ENCODE measurements at regions not wholly inside any gene's neighbourhood (a gene's known extent, or its start where the extent isn't known, plus 50 kb on each side); places are given as distances from the start of the nearest gene placed in this dataset.
"Not testable (repeated sequence)": the region's sequence is repeated elsewhere in the genome, so short reads cannot be mapped to it uniquely, and the experiment has no call there.

DNA sequence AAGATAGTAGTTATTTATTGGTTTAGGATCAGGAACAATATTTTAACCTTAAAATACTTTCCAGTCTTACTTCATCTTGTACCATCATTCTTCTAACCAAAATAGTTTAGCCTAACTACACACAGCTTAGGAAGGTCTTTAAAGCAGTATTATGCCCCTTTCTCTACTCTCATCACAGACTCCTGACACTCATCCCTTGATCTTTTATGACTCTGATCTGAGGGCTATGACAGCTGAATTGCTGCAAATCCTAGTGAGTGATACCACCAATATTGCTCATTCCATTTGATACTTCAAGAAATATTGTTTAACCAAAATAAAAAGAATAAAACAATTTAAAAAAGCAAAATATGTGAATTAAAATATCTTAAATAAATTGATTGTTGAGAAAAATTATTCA, 746.6 kb upstream of the ACO1 start:
- no peak for DNase-seq

DNA sequence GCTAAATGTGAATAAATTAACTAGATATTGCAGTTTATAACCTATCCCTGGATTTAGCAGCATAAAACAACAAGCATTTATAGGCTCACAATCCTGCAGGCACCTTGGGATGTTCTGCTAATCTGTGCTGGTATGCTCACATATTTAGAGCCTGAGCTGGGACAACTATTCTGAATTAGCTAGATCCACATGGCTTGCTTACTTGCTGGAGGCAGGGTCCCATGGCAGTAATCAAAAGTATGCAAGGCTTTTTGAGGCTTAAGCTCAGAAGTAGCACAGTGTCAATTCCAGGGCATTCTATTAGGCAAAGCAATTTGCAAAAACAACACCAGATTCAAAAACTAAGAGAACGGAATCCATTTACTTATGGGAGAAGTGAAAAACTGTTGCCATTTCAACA, 745.0 kb upstream of the ACO1 start:
- no peak for DNase-seq

DNA sequence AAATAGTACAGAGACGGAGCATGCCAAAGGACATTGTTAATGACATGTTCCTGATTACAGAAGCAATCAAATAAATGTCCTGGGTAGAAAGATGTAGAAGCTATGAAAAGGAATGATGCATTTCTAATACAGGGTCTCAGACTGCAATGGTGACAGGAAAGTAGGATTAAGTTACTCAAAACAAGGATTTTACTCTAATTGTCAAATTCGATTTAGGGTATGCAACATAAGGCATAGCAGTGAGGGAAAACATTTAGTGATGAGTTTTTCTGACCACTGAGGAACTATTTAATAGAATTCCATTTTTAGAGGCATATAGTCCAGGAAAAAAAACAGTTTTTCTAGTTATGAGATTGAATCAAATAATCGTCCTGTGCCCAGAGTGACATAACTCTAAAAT, 715.1 kb upstream of the ACO1 start:
- no peak for DNase-seq

DNA sequence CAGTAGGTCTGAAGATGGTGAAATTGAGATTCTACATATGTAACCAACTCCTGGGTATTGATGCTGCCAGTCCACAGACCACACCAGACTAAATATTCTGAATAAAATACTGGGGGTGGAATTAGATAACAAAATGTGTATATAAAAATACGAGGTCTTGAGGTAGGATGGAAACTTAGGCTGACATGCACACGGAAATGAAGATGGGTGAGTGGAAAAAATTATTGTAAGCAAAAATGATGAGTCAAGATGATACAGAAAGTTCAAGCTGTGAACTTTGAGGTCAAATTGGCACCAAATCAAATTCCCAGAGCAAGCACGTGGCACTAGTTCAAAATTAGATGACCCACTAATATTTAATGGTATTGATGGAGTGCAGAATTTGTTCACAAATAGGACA, 713.4 kb upstream of the ACO1 start:
- no peak for DNase-seq

DNA sequence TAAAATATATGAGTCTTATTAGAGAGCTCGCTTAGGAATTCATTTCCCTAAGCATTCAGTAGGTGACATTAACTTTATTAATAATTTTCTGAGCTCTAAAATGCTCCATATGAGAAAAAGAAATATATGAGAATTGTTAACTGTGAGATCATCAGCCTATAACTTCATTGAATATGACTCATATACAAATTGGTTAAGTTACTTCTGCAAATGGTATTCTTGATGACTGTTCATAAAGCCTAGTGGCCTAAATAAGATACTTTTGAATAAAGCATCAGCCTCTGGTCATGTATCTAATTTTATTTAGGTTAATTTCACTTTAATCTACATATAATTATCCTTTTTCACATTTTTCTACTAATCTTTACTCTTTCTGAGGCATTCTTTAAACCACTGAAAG, 710.2 kb upstream of the ACO1 start:
- no peak for DNase-seq

DNA sequence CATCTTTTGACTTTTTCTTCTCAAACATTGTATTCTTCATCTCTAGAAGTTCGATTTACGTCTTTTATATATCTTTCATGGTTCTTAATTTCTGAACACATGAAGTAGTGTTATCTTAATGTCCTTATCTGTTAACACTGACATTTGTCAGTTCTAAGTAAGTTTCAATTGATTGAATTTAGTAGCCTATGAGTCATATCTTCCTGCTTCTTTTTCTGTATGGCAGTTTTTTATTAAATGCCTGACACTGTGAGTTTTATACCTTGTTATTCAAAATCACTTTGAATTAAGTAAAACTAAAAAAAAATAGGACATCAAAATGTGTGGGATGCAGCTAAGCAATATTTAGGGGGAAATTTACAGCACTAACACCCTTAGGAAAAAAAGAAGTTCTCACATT, 707.0 kb upstream of the ACO1 start:
- DNase-seq, result no peak

DNA sequence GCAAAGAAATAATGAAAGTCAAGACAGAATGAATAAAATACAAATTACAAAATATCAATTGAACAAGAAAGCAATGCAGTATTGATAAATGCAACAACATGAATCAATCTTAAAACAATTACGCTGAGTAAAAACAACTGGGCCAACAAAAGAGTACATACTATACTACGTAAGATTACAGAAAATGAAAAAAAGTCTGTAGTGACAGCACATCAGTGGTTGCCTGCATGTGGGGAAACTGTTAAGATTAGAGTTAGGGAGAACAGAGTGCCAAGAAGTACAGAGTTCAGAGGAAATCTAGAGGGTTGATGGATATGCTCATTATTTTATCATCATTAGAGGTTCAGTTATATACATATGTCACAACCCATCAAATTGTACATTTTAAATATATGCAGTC, 706.6 kb upstream of the ACO1 start:
- DNase-seq, result no peak

DNA sequence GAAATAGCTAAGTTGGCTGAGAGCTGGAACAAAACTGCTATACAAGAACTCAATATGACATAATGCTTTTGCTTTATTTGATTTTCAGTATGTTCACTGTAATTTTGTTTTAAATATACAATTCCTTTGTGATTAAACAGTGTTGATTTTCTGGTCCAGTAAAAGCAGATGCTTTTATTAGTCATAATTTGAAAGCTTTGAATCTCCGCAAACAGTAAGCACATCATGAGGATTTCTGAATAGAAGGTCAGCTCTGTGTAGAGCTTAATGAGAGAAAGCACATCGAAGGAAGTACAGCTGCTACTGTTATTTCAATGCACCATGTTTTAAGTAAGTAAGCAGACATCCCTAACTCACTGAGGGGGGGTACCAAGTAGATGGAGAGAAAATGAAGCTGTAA, 701.3 kb upstream of the ACO1 start:
- DNase-seq, result peak; percentile 6

DNA sequence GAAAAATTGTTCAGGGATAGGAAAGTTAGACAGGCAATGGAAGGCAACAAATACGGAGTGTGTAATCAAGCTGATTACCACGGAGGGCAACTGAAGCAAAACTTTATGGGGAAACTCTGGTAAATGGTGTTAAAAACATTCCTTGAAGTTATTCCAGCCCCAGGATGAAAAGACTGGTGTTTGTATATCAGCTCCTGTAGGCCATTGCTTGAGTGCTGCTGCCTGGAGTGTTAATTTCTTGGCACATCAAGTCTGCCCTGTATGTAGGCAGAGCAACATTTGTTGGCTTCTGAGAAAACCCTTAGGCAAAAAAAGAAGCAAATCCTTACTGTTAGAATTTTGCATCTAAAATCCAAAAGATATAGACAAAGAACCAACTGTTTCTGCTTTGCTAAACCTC, 686.5 kb upstream of the ACO1 start:
- DNase-seq, result no peak

DNA sequence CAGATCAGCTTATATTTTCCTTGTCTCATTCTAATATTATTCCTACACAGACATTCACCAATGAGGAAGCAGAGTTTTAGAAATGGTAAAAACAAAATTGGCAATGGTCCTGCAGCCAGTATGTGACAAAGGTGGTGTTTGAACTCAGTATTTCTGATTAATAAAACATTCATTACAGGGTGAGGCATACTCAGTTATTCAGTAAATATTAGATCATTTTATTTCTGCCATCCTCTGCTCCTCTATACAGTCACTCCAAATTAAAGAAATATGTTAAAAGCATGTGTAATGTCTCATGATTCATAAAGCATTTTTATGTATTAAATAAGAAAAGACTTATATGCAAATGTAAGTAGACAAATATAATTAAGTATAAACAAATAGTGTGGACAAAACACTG, 684.6 kb upstream of the ACO1 start:
- DNase-seq, result no peak

DNA sequence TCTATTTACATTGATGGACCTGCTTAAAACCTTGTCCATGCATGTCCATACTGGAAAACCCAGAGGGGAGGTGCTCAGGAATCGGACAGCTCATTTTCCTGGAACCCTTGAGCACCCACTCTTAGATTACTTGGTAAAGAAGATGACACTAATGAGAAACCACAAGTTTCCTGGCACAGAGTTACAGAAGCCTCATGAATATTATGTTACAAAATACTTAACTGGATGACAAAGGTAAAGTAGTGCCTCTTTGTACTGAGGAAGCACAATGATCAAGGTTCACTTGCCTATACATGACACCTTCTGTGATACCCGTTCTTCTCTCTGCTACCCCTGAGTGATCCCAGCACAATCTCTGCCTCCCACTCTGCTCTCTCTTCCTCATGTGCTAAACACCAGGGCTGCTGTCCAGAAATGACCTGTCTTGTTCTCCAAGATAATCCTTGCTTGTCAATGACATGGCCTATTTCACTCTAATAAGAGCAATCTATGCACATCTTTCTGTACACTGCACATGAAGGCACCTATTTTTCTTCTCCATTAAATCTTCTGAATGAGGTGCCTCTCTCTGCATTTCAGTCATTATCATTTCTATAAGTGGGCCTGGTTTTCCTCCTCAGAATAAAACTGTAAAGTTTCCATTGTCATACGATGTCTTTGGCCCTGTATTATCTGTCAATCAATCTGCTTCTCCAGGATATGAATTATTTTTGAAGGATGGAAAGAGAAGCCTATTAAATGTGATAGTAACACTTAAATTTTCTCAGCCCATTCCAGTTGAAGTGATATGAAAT, 684.0 kb upstream of the ACO1 start:
- no peak for DNase-seq

DNA sequence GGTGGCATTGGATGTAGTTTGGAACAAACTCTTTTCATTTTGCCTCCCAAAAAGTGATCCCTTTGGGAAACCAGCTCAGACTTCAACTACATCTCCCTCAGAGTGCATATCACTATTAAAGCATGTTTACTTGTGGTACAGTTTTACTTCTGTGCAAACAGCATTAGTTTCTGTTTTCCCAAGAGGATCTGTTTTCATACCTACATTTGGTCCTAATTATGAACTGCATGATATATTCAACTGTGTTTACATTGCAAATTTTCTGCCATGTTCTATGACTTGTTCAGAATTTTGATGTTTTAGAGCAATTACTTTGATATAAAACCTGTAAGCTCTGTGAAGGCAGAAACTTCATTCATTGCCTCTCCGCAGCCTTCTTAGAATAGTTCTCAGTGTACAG, 681.5 kb upstream of the ACO1 start:
- DNase-seq, result no peak

DNA sequence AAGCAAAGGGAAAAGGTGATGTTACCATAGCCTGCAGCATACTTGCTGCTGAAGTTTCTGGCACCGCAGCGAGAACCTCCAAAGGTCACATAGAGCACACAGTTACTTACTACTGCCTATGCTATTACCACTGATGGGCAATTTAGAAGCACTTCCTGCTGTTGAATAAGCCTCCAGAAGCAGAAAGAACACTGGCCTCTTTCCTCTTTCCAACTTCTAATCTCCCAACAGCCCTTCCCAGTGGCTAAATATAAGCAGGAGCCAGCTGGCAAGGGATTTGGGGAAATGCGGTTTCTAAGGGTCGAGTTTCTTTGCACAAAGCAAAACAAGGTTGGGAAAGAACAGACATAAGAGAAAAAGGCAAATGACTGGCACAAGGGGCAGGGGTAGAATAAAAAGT, 669.2 kb upstream of the ACO1 start:
- no peak for DNase-seq

DNA sequence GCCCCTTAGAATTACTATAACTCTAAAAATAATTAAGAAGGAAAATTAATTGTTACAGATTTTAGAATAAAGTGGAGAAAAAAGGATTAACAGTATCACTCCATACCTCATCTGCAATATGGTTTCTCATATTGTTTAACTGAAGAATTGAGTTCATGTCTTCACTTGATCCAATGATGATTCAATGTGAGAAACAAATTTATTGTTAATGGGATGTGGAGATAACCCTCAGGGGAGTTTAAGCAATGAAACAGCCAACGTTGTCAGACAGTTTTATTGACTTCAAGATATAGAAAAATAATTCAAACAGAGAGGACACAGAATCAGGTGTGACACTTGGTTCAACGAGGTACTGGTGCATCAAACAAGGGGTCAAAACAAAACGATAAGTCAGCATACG, 665.2 kb upstream of the ACO1 start:
- DNase-seq, result no peak

DNA sequence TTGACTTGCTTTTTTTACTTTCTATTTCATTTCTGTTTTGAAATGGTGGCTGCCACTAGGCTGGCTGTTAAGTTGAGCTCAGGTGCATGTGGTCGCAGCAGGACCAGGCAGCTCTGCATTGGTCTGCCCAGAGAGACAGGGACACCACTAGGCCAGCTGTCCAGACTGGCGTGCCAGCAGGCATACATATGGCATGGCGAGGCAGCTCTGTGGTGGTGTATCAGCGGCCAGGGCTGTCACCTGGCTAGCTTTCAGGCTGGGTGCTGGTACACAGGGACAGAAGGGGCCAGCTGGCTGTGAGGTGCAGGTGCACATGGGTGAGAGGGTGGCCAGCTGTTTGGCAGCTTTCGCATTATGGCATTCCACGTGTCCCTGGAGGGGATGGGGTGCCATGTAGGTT, 654.0 kb upstream of the ACO1 start:
- no peak for DNase-seq

DNA sequence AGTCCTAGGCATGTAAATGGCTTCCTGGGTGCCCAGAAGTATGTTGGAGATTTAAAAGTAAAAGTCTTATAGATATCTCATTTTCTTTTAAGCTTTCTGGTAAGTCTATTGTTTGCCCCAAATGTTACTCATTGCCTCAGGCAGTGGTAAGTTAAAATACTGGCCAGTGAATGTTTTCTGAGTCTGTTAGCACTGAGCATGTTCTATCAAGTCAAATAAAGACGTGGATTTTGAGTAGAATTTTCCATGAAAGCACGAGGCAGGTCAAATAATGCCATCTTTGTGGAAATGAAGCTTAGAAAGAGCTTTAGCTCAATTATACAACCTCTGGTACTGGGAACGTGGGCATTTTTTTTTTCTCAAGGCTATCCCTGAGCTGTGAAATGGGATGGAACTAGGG, 651.3 kb upstream of the ACO1 start:
- no peak for DNase-seq

DNA sequence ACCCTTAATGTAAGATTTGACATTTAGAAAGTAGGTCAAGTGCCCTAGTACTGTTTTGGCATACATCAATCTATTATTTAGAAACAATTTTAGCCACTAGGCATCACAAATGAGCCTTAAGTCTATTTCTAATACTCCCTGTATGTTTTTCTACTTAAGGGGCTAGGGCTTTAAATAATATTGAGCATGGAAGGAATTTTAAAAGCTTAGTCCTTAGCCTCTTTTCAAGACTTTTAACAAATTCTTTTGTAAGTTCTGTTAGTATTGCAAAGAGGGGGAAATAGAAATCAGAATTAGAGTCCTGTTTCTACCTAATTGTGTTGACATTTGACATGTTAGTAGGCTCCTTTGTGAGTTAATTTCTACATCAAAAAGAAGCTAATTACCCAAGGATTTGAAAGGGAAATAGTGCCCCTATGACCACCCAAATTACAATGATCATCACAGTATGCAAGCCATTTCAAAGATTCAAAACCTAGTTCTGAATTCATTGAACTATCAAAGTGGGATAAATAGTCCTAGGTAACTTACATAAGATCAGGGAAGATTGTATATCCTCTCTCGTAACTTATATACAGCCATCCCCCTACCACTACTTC, 647.8 kb upstream of the ACO1 start:
- DNase-seq, result no peak

DNA sequence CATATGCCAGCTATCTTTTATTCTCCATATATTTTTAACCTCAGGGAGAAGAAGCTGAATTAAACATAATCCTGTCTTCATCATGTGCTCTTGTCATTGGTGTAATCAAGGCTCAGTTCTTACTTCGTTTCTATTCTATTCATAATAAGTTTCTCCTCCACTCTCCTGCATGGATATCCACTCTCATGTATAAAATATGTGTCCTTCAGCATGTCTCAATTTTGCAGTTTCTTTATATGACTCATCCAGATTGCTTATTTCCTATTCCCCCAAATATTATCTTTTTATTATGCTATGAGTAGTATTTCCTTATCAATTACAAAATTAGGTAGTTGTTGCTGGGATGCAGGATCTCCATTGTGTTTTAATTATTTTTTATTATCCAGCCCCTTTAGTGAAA, 643.7 kb upstream of the ACO1 start:
- DNase-seq, result no peak

DNA sequence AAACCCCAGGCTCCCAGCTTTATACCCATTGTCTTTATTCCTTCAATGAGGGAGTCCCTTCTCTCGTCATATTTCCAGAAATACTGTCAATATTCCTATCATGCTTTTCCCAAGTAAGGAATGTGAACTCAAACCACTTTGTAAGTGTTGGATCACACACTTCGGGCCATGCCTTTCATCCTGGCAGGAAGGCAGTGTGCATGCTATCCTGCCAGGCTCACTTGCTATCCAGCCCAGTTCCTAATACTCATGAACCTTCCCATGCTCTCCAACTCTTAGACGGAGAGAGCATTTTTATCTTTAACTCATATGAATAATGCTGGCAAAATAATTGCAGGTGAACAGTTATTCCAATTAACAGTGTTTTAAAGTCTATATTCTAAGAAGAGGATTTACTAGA, 639.9 kb upstream of the ACO1 start:
- DNase-seq, result no peak

DNA sequence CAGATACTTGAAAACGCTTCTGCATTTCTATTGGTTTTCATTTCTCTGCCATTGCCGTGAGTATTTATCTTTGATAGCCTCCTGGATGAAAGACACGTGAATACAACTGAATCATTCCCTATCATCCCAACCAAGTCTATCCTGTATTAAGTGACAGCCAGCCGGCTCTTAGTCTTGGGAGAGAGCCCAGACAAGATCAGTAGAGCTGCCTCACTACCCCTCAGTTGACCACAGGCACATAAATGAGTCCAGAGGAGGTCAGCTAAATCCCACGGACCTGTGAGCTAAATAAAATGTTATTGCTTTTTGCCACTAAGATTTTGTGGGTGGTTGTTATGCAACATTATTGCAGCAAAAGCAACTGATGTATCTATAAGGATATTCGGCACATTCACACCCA, 639.0 kb upstream of the ACO1 start:
- DNase-seq, result no peak

DNA sequence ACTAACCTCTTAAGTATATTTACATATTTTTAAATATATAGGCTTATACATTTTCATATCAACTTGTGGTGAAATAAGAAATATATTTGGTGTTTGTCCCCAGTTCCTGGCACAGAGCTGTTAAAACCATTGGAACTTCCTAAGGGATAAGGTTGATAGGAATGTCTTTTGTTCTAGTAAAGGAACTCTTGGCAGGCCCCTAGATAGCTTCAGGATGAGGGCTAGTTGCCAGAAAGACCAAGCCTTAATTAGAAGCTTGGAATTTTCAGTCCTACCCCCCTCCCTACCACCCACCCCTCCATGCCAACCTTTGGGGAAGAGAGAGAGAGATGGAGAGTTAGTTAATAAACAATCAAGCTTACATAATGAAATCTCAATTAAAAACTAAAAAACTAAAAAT, 638.6 kb upstream of the ACO1 start:
- no peak for DNase-seq

DNA sequence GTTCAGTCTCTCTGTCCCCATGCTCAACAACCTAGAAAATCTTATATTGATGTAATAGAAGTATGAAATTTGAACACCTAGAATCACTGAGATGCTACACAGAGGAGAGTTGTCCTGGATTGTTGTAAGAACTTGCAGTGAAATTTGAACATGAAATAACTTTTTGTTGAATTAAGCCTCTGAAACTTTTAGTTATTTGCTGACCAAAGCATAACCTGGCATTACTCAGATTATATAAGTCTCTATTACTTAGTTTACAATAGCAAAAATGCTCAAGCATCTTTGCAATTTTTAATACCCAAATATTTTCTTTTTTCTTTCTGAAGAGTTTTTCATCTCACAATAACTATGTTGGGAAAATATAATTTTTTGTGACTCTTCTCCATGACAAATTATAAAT, 630.7 kb upstream of the ACO1 start:
- no peak for DNase-seq

DNA sequence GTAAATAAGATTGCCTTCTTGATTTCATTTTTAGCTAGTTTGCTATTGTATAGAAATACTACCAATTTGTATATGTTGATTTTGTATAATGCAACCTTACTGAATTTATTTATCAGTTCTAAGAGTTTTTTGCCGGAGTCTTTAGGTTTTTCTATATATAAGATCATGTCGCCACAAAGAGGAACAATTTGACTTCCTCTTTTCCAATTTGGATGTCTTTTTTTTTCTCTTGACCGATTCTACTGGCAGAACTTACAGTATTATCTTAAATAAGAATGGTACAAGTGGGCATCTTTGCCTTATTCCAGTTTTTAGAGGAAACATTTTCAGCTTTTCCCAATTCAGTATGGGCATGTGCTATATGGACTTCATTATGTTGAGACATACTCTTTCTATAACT, 624.7 kb upstream of the ACO1 start:
- DNase-seq, result no peak

DNA sequence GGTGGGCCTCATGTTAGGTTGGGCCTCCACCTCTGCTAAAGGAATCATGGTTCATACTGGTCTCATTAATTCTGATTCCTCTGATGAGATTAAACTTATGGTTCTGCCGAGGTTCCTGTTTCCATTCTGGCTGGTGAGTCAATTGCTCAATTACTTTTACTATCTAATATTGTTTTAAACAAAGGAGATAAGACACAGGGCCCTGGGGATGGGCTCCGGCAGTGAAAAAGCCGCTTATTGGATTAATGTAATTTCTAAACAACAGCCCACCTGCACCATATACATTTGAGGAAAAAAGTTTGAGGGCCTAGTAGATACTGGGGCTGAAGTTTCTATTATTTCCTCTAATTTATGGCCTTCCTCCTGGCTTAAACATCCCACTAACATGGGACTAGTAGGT, 610.4 kb upstream of the ACO1 start:
- DNase-seq, result not testable (repeated sequence)

DNA sequence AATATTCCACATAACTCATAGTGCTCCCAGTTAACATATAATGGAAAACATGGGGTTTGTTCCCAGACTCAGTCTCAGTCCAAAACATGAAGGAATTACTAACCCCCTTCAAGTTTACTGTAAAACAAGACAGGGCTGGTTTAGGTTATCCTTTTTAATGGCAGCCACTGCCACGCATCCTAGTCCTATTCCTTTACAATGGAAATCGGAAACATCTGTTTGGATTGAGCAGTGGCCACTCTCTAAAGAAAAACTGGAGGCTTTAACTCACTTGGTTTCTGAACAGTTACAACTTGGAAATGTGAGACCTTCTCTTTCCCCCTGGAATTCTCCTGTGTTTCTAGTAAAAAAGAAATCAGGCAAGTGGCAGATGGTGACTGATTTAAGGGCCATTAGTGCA, 609.9 kb upstream of the ACO1 start:
- DNase-seq, result peak; percentile 8
